Activated CD4-positive, alpha-beta memory T cell treated with anti-CD3 and anti-CD28 coated beads for 36 hours (primary cell): ENCODE measurements at regions not wholly inside any gene's neighbourhood (a gene's known extent, or its start where the extent isn't known, plus 50 kb on each side); places are given as distances from the start of the nearest gene placed in this dataset.

Source experiments
- CTCF ChIA-PET: fragments of 350-600 bp; sonication (Branson Sonifier 250); formaldehyde crosslinking; loops from one replicate; lab custom pipeline; 2021; ENCODE audit warnings: antibody characterized with exemption, inconsistent platforms; lab: Charles Lee
- POLR2A ChIA-PET: fragments of 350-600 bp; sonication (Branson Sonifier 250); formaldehyde crosslinking; loops from one replicate; lab custom pipeline; 2021; ENCODE audit warnings: antibody characterized with exemption; lab: Charles Lee
- DNase-seq: peaks from one replicate; pipeline ENCODE4 v3.0.0-alpha.2; 2020
- H3K27ac Mint-ChIP-seq: one replicate; pipeline ENCODE4 v1.8.0; 2021; ENCODE audit warnings: mixed read lengths
- H3K27me3 Mint-ChIP-seq: one replicate; pipeline ENCODE4 v1.8.0; 2021; ENCODE audit warnings: mixed read lengths
- H3K36me3 Mint-ChIP-seq: one replicate; pipeline ENCODE4 v1.8.0; 2021; ENCODE audit warnings: mixed read lengths
- H3K4me1 Mint-ChIP-seq: one replicate; pipeline ENCODE4 v1.8.0; 2021; ENCODE audit warnings: low read depth, mixed read lengths
- H3K4me3 Mint-ChIP-seq: one replicate; pipeline ENCODE4 v1.8.0; 2021; ENCODE audit warnings: mild to moderate bottlenecking, mixed read lengths
- H3K9me3 Mint-ChIP-seq: one replicate; pipeline ENCODE4 v1.8.0; 2021; ENCODE audit warnings: mixed read lengths
- intact Hi-C: fragments of 100-400 bp; cut with micrococcal nuclease; formaldehyde crosslinking; loops from one replicate; pipeline ENCODE4 v1.15.1; 2023

GRCh38 chr9:86766511-86766910 lies 180.8 kb downstream of the GAS1 start:
- intact Hi-C loops: no loop called here

GRCh38 chr9:86765746-86766430 lies 181.4 kb downstream of the GAS1 start:
- DNase-seq: no peak
- intact Hi-C loops: no loop called here
- CTCF ChIA-PET: no interaction called here

More at GRCh38 chr9:86766511-86766910, 180.8 kb downstream of the GAS1 start:
- Mint-ChIP-seq H3K9me3 (no peaks in the 10 kb centered on the region), H3K36me3 (no peaks in the 10 kb centered on the region), H3K4me1 (no peaks in the 10 kb centered on the region), H3K27ac (no peak overlapping the region), H3K4me3 (no peak overlapping the region), H3K27me3 (no peaks in the 10 kb centered on the region)
- DNase-seq: no peak
- ChIA-PET POLR2A (no interaction called here), CTCF (no interaction called here)

GRCh38 chr9:86764671-86765343 lies 182.5 kb downstream of the GAS1 start:
- no peaks in the 10 kb centered on the region for H3K36me3 Mint-ChIP-seq
- DNase-seq: no peak
- H3K27me3 Mint-ChIP-seq: no peaks in the 10 kb centered on the region
- H3K27ac Mint-ChIP-seq: no peak overlapping the region
- ChIA-PET POLR2A (no interaction called here), CTCF (no interaction called here)
- H3K4me3 Mint-ChIP-seq: no peak overlapping the region
- H3K9me3 Mint-ChIP-seq: no peaks in the 10 kb centered on the region
- intact Hi-C loops: no loop called here
- H3K4me1 Mint-ChIP-seq: no peaks in the 10 kb centered on the region

More at GRCh38 chr9:86765746-86766430, 181.4 kb downstream of the GAS1 start:
- no peaks in the 10 kb centered on the region for H3K4me1 Mint-ChIP-seq
- no peaks in the 10 kb centered on the region for H3K36me3 Mint-ChIP-seq
- H3K27me3 Mint-ChIP-seq: no peaks in the 10 kb centered on the region
- H3K4me3 Mint-ChIP-seq: no peak overlapping the region
- H3K9me3 Mint-ChIP-seq: no peaks in the 10 kb centered on the region
- no peak overlapping the region for H3K27ac Mint-ChIP-seq
- POLR2A ChIA-PET: no interaction called here

- Mint-ChIP-seq H3K27ac (no peak overlapping the region), H3K4me1 (no peaks in the 10 kb centered on the region), H3K36me3 (no peaks in the 10 kb centered on the region), H3K9me3 (no peaks in the 10 kb centered on the region), H3K27me3 (no peaks in the 10 kb centered on the region), H3K4me3 (no peak overlapping the region)
- ChIA-PET POLR2A (no interaction called here), CTCF (no interaction called here)
- DNase-seq: no peak
- intact Hi-C loops: no loop called here
Measured at GRCh38 chr9:86764221-86764624, 183.1 kb downstream of the GAS1 start.

- H3K4me3 Mint-ChIP-seq: no peak overlapping the region
- H3K27me3 Mint-ChIP-seq: no peaks in the 10 kb centered on the region
- DNase-seq: no peak
- no peaks in the 10 kb centered on the region for H3K36me3 Mint-ChIP-seq
- no peaks in the 10 kb centered on the region for H3K4me1 Mint-ChIP-seq
- H3K27ac Mint-ChIP-seq: no peak overlapping the region
- ChIA-PET CTCF (no interaction called here), POLR2A (no interaction called here)
- intact Hi-C loops: no loop called here
- H3K9me3 Mint-ChIP-seq: no peaks in the 10 kb centered on the region
Measured at GRCh38 chr9:86763791-86764190, 183.5 kb downstream of the GAS1 start.

GRCh38 chr9:86757382-86757720 lies 190.0 kb downstream of the GAS1 start:
- POLR2A ChIA-PET: no interaction called here
- CTCF ChIA-PET: no interaction called here
- DNase-seq: no peak
- Mint-ChIP-seq H3K9me3 (no peaks in the 10 kb centered on the region), H3K4me1 (no peaks in the 10 kb centered on the region), H3K4me3 (no peak overlapping the region), H3K27ac (no peak overlapping the region), H3K36me3 (no peaks in the 10 kb centered on the region), H3K27me3 (peaks cover 1% of the 10 kb centered on the region)
- intact Hi-C loops: no loop called here

GRCh38 chr9:86756576-86757381 lies 190.5 kb downstream of the GAS1 start:
- Mint-ChIP-seq H3K9me3 (no peaks in the 10 kb centered on the region), H3K4me3 (no peak overlapping the region), H3K27me3 (peaks cover 1% of the 10 kb centered on the region), H3K36me3 (no peaks in the 10 kb centered on the region), H3K4me1 (no peaks in the 10 kb centered on the region), H3K27ac (no peak overlapping the region)
- intact Hi-C loops: no loop called here
- ChIA-PET CTCF (no interaction called here), POLR2A (no interaction called here)
- DNase-seq: no peak

GRCh38 chr9:86755561-86755941 lies 191.8 kb downstream of the GAS1 start:
- ChIA-PET CTCF (no interaction called here), POLR2A (no interaction called here)
- Mint-ChIP-seq H3K9me3 (no peaks in the 10 kb centered on the region), H3K4me3 (no peak overlapping the region), H3K4me1 (no peaks in the 10 kb centered on the region), H3K27me3 (peaks cover 1% of the 10 kb centered on the region), H3K36me3 (no peaks in the 10 kb centered on the region), H3K27ac (no peak overlapping the region)
- DNase-seq: no peak
- intact Hi-C loops: no loop called here

GRCh38 chr9:86754581-86755560 lies 192.4 kb downstream of the GAS1 start:
- DNase-seq: no peak
- POLR2A ChIA-PET: no interaction called here
- H3K4me1 Mint-ChIP-seq: no peaks in the 10 kb centered on the region
- H3K9me3 Mint-ChIP-seq: no peaks in the 10 kb centered on the region
- intact Hi-C loops: no loop called here
- CTCF ChIA-PET: no interaction called here
- no peak overlapping the region for H3K27ac Mint-ChIP-seq
- H3K27me3 Mint-ChIP-seq: peaks cover 1% of the 10 kb centered on the region
- H3K36me3 Mint-ChIP-seq: no peaks in the 10 kb centered on the region
- no peak overlapping the region for H3K4me3 Mint-ChIP-seq

- Mint-ChIP-seq H3K27me3 (peaks cover 3% of the 10 kb centered on the region), H3K27ac (no peak overlapping the region), H3K36me3 (no peaks in the 10 kb centered on the region), H3K9me3 (no peaks in the 10 kb centered on the region), H3K4me3 (no peak overlapping the region), H3K4me1 (no peaks in the 10 kb centered on the region)
- CTCF ChIA-PET: no interaction called here
- POLR2A ChIA-PET: no interaction called here
- DNase-seq: no peak
- intact Hi-C loops: no loop called here
Measured at GRCh38 chr9:86753836-86754235, 193.5 kb downstream of the GAS1 start.

GRCh38 chr9:86752733-86753132 lies 194.6 kb downstream of the GAS1 start:
- ChIA-PET CTCF (no interaction called here), POLR2A (no interaction called here)
- H3K4me3 Mint-ChIP-seq: no peak overlapping the region
- no peaks in the 10 kb centered on the region for H3K9me3 Mint-ChIP-seq
- no peak overlapping the region for H3K27ac Mint-ChIP-seq
- intact Hi-C loops: no loop called here
- DNase-seq: no peak
- no peaks in the 10 kb centered on the region for H3K36me3 Mint-ChIP-seq
- peaks cover 3% of the 10 kb centered on the region for H3K27me3 Mint-ChIP-seq
- no peaks in the 10 kb centered on the region for H3K4me1 Mint-ChIP-seq

- H3K4me3 Mint-ChIP-seq: no peak overlapping the region
- POLR2A ChIA-PET: no interaction called here
- H3K27ac Mint-ChIP-seq: no peak overlapping the region
- H3K27me3 Mint-ChIP-seq: peaks cover 3% of the 10 kb centered on the region
- intact Hi-C loops: no loop called here
- no peaks in the 10 kb centered on the region for H3K36me3 Mint-ChIP-seq
- no peaks in the 10 kb centered on the region for H3K4me1 Mint-ChIP-seq
- H3K9me3 Mint-ChIP-seq: no peaks in the 10 kb centered on the region
- CTCF ChIA-PET: no interaction called here
- DNase-seq: no peak
Measured at GRCh38 chr9:86751956-86752355, 195.3 kb downstream of the GAS1 start.
